BE2C (cell line): ENCODE measurements at regions not wholly inside any gene's neighbourhood (a gene's known extent, or its start where the extent isn't known, plus 50 kb on each side); places are given as distances from the start of the nearest gene placed in this dataset.

Experiments
- DNase-seq: peaks from one replicate; pipeline ENCODE4 v3.0.0-alpha.2; 2020
- H3K27me3 ChIP-seq: fragments of 250-450 bp; sonication (Bioruptor Pico); 2 replicates; pipeline ENCODE4 v1.5.1; 2020; ENCODE audit warnings: mild to moderate bottlenecking
- H3K36me3 ChIP-seq: fragments of 250-450 bp; sonication (Bioruptor Pico); 2 replicates; pipeline ENCODE4 v1.5.1; 2020; ENCODE audit warnings: mild to moderate bottlenecking
- H3K4me1 ChIP-seq: fragments of 250-450 bp; sonication (Bioruptor Pico); 2 replicates; pipeline ENCODE4 v1.5.1; 2020
- H3K4me3 ChIP-seq: 2 replicates; pipeline ENCODE4 v1.5.1; 2011; ENCODE audit warnings: low read depth, low read length
- H3K9me3 ChIP-seq: fragments of 250-450 bp; sonication (Bioruptor Pico); 2 replicates; pipeline ENCODE4 v1.5.1; 2020
- CTCF ChIP-seq: IDR thresholded peaks from 2 replicates; pipeline ENCODE4 v1.5.1; 2012; ENCODE audit warnings: mild to moderate bottlenecking, low read depth, low read length

- Histone ChIP-seq H3K27me3 (no peaks in the 10 kb centered on the region), H3K4me1 (no peaks in the 10 kb centered on the region), H3K36me3 (no peaks in the 10 kb centered on the region), H3K4me3 (no peak overlapping the region), H3K9me3 (no peaks in the 10 kb centered on the region)
- TF ChIP-seq CTCF = no peak
- no peak for DNase-seq
These were observed 106.9 kb downstream of the P2RY1 start for GRCh38 chr3:152941859-152942258.

- H3K4me3 ChIP-seq = no peak overlapping the region
- no peaks in the 10 kb centered on the region for H3K4me1 ChIP-seq
- H3K27me3 ChIP-seq = no peaks in the 10 kb centered on the region
- no peaks in the 10 kb centered on the region for H3K9me3 ChIP-seq
- no peak for TF ChIP-seq CTCF
- no peak for DNase-seq
- no peaks in the 10 kb centered on the region for H3K36me3 ChIP-seq
These were observed 107.4 kb downstream of the P2RY1 start for GRCh38 chr3:152942366-152942765.

GRCh38 chr3:152943645-152944044 is 108.7 kb downstream of the P2RY1 start:
- no peaks in the 10 kb centered on the region for H3K36me3 ChIP-seq
- H3K4me1 ChIP-seq = no peaks in the 10 kb centered on the region
- no peaks in the 10 kb centered on the region for H3K27me3 ChIP-seq
- TF ChIP-seq CTCF = no peak
- H3K9me3 ChIP-seq = no peaks in the 10 kb centered on the region
- no peak overlapping the region for H3K4me3 ChIP-seq
- DNase-seq = no peak

GRCh38 chr3:152944671-152945070 is 109.7 kb downstream of the P2RY1 start:
- no peak for DNase-seq
- no peak for TF ChIP-seq CTCF
- H3K4me1 ChIP-seq = no peaks in the 10 kb centered on the region
- H3K36me3 ChIP-seq = no peaks in the 10 kb centered on the region
- no peaks in the 10 kb centered on the region for H3K9me3 ChIP-seq
- no peaks in the 10 kb centered on the region for H3K27me3 ChIP-seq
- H3K4me3 ChIP-seq = no peak overlapping the region

- no peaks in the 10 kb centered on the region for H3K36me3 ChIP-seq
- no peaks in the 10 kb centered on the region for H3K4me1 ChIP-seq
- no peak overlapping the region for H3K4me3 ChIP-seq
- no peak for TF ChIP-seq CTCF
- no peaks in the 10 kb centered on the region for H3K9me3 ChIP-seq
- no peaks in the 10 kb centered on the region for H3K27me3 ChIP-seq
- DNase-seq = no peak
These were observed 110.6 kb downstream of the P2RY1 start for GRCh38 chr3:152945556-152945955.

- no peak overlapping the region for H3K4me3 ChIP-seq
- TF ChIP-seq CTCF = no peak
- H3K27me3 ChIP-seq = no peaks in the 10 kb centered on the region
- no peak for DNase-seq
- H3K36me3 ChIP-seq = no peaks in the 10 kb centered on the region
- H3K4me1 ChIP-seq = no peaks in the 10 kb centered on the region
- no peaks in the 10 kb centered on the region for H3K9me3 ChIP-seq
These were observed 122.6 kb downstream of the P2RY1 start for GRCh38 chr3:152957491-152957890.
